ENCODE measurements at regions not wholly inside any gene's neighbourhood (a gene's known extent, or its start where the extent isn't known, plus 50 kb on each side); places are given as distances from the start of the nearest gene placed in this dataset.

- TF ChIP-seq POLR2A (IDR thresholded peaks at IDR 0.05): no peak
- no peak for TF ChIP-seq CTCF (IDR thresholded peaks at IDR 0.05)
Measured at GRCh38 chr6:168994956-168995355, 258.7 kb downstream of the THBS2 start.

All from body of pancreas (tissue), 4 donors.